ENCODE measurements at regions not wholly inside any gene's neighbourhood (a gene's known extent, or its start where the extent isn't known, plus 50 kb on each side); places are given as distances from the start of the nearest gene placed in this dataset.

DNA sequence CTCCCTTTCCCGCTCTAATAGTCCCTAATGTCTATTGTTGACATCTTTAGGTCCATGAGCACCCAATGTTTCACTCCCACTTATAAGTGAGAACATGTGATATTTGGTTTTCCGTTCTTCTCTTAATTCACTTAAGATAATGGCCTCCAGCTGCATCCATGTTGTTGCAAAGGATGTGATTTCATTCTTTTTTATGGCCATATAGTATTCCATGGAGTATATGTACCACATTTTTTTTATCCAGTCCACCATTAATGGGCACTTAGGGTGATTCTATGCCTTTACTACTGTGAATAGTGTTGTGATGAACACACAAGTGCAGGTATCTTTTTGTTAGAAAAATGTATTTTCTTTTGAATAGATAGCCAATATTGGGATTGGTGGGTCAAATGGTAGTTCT, 126.0 kb upstream of the RAB3GAP2 start:
- TF ChIP-seq, protein P1, sequence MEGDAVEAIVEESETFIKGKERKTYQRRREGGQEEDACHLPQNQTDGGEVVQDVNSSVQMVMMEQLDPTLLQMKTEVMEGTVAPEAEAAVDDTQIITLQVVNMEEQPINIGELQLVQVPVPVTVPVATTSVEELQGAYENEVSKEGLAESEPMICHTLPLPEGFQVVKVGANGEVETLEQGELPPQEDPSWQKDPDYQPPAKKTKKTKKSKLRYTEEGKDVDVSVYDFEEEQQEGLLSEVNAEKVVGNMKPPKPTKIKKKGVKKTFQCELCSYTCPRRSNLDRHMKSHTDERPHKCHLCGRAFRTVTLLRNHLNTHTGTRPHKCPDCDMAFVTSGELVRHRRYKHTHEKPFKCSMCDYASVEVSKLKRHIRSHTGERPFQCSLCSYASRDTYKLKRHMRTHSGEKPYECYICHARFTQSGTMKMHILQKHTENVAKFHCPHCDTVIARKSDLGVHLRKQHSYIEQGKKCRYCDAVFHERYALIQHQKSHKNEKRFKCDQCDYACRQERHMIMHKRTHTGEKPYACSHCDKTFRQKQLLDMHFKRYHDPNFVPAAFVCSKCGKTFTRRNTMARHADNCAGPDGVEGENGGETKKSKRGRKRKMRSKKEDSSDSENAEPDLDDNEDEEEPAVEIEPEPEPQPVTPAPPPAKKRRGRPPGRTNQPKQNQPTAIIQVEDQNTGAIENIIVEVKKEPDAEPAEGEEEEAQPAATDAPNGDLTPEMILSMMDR (IDR thresholded peaks at IDR 0.05 in 4 of 5, conservative IDR thresholded peaks at IDR 0.05 in 1 of 5): no peak
- TF ChIP-seq POLR2A (IDR thresholded peaks at IDR 0.05): no peak

Data from gastrocnemius medialis (tissue), 4 donors.